HG03066 (cell line): ENCODE measurements at regions not wholly inside any gene's neighbourhood (a gene's known extent, or its start where the extent isn't known, plus 50 kb on each side); places are given as distances from the start of the nearest gene placed in this dataset.
"Not testable (repeated sequence)": the region's sequence is repeated elsewhere in the genome, so short reads cannot be mapped to it uniquely, and the experiment has no call there.

Source experiments
- ATAC-seq: cut with Tn5 transposase; IDR thresholded peaks from one replicate; pipeline ENCODE4 v1.9.1; 2021; ENCODE audit warnings: low read depth; ENCODE audit not compliant: unreplicated experiment

DNA sequence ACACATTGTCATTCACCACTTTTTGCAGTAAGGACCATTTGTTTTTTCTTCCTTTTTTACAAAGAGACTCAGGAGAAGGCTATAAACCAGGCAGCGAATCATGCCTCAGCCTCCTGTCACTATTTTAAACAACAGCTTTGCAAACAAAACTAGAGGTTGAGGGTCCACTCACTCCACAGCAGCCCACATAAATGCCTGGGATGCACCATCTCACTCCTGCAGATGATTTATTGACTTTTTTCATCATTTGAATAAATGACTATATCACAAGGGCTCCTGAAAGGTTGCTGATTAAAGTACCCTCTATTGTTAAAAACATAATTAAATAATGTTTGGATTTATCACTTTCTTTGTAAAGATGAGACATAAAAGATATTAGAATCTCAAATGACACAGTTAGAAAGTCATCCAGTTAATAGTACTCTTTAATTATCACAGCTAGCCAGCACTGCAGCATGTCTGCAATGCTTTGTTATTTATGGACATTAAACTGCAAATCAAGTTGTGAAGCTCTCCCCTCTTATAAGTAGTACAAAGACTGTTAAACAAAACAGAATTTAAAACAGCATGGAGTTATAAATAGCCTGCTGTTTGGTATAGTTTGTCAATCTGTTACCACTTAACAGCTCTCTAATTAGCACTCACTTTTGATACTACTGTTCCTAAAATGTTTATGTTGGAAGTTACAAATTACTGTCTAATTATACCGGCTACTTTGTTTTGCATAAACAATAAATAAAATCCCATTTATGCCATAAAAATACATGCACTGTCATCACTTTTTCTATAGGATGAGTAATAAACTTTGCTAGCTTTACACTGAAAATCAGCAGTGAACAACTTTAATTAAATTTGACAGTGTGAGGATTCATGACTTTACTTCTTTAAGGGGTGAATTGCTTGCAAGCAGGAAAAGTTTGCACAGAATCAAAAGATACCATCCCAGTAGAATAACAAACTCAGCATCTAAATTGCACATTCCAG, 853.2 kb downstream of the UQCRFS1 start:
- ATAC-seq, result no peak

DNA sequence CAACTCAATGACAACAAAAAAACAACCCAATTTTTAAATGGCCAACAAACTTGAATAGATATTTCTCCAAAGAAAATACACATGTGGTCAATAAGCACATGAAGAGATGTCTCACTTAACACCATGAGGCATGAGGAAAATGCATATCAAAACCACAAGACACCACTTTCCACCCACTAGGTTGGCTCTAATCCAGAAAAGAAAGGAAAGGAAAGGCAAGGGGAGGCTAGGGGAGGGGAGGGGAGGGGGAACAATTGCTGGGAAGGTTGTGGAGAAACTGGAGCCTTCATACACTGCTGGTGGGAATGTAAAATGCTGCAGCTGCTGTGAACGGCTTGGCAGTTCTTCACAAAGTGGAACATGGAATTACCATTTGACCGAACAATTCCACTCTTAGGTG, 854.3 kb downstream of the UQCRFS1 start:
- no peak for ATAC-seq

DNA sequence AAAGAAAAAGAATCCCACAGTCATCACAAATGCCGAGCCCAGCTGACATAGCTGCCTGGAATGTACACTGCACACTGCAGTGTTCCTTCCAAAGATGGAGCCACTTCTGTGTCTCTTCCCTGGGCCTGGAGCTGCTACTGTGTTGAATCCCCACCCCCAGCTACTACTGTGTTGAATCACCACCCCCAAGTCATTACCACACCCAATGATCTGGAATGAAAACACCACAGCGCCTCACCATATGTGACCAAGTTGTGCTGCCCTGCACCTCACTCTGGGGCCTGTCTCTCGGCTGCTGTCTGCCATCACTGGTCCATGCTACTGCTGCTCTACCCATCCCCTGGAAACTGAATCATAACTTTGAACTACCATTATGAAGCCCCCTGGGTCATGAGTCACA, 861.2 kb downstream of the UQCRFS1 start:
- ATAC-seq, result no peak

DNA sequence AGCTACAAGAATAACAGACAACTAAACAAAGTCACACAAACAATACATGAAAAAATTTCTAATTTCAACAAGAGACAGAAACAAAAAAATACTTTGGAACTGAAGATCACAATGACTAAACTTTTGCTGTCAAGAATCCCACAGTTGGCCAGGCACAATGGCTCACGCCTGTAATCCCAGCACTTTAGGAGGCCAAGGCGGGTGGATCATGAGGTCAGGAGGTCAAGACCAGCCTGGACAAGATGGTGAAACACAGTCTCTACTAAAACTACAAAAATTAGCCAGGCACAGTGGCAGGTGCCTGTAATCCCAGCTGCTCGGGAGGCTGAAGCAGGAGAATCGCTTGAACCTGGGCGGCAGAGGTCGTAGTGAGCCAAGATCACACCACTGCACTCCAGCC, 861.6 kb downstream of the UQCRFS1 start:
- not testable (repeated sequence) for ATAC-seq

DNA sequence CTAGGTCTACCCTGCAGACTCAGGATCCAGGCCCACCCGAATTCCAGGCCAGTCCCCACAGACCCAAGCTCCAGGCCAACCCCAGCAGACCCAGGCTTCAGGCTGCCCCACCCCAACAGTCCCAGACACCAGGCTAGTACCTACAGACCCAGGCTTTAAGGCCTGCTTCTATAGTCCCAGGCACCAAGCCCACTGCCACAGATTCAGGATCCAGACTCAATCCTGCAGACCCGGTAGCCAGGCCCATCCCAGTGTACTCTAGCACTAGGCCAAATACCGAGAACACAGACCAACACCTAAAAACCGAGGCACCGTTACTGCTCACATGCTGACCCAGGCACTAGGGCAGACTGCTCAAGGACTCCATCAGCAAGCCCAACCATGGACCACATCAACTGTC, 862.3 kb downstream of the UQCRFS1 start:
- no peak for ATAC-seq

DNA sequence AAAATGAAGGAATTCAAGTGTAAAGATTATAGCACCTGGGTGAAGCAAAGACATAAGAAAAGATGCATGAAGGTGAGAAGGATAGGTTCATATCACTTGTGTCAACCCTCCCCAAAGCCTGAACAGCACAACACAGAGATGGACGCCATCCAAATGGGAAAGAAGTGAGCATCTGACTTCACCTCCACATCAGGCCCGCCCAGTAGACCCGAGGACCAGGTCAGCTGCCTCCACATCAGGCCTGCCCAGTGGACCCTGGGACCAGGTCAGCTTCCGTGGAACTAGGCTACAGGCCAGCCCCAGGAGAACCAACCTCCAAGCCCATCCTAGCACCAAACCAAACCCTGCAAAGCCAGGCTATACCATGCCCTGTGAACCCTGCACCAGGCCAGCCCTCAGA, 862.9 kb downstream of the UQCRFS1 start:
- ATAC-seq, result no peak

DNA sequence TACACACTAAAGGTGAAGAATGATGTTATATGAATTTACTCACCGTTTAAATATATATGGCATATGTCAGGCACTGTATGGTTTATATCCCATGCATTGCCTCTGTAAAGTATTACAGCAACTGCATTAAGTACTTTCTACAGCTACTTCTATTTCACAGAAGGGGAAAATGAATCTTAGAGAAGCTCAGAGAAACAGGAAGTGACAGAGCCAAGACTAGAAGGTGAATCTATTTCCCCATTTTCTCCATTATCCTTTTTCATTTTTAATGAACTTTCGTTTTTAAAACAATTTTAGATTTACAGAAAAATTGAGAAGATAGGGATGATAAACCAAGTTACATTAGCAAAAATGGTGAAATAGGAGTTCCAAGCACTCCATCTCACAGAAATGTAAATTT, 863.3 kb downstream of the UQCRFS1 start:
- ATAC-seq, result no peak

DNA sequence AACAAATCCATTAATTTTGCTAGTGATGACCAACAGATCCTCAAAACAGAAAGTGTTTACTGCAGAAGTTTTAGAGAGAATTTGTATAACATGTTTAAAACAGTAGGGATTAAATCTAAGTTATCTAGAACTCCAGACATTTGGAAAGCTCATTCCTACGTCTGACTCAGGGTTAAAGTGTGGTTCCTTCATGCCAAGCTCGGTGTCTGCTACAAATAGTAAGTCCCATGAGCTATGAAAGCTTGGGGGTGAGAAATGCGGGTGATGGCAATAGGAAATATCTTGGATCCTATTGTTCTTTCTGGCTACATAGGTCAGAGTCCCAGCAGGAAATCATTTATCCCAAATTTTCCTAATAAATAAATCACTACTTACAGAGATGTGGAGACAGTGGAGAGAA, 867.1 kb downstream of the UQCRFS1 start:
- no peak for ATAC-seq

DNA sequence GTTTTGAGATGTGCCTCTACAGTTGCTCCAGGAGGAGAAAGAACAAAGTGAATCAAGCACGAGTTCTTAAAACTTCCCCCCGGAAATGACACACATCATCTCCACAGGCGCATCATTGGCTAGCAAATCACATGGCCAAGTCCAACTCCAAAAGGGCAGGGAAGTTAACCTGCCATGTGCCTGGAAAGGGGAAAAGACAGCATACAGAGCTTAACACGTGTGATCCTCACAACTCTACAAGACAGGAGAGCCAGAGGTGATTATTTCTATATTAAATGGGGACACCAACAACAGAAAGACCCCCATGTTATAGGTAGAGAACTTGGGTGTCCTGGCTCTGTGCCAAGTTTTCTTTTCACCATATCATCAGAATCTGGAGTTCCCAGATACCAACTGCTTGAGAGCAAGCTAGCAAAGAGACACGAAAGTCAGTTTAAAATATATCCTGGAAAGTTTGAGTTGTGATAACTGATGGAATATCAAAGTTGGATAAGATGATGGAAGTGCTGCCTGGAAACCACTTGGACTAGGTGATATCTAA, 871.1 kb downstream of the UQCRFS1 start:
- ATAC-seq, result no peak

DNA sequence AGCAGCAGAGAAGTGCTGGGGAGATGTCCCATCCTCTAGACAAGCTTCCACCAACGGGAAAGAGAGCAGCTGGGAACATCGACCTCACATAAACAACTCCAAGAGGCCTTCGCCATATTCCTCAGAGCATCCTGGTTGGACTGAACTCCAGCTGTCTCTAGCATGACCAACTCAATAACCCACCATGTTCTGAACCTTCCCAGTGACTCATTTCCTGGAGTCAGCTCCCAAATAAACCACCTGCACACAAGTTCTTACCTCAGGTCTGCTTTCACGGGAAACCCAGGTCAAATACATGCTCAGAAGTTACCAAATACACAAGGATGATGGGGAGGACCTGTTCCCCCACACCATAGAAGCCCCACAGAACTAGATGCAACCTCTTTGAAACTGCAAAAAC, 878.5 kb downstream of the UQCRFS1 start:
- ATAC-seq, result no peak

DNA sequence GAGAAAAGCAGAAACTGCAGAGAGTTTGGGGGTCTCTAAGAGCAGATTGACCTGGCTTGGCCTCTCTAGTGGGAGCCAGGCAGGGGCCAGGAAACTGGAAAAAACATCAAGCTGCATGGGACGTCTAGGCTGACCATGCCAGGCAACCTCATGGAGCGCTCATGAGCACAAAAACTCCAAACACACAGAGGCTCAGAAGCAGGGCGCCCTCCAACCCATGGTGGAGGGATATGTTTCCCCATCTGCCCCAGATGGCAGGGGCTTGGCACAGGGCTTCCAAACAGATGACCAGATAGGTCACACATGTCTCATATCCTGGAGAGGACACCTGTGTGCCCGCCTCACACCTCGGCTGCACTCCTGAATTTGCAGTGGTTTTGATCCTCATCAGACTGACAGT, 879.0 kb downstream of the UQCRFS1 start:
- ATAC-seq, result no peak

DNA sequence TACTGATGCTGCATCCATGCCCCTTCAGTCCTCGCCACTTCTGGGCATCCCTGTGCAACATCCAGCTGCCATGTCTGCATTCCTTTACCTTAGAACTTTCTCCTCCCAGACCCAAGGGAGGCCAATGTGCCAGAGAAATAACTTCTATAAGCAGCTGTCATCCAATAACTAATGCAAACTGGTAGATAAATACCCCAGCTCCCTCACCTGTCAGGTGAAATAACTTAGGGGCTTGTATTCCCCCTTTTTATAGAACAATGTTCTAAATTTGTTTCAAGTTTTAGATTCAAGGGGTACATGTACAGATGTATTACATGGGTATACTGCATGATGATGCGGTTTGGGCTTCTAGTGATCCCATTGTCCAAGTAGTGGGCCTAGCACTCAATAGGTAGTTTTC, 880.1 kb downstream of the UQCRFS1 start:
- no peak for ATAC-seq

DNA sequence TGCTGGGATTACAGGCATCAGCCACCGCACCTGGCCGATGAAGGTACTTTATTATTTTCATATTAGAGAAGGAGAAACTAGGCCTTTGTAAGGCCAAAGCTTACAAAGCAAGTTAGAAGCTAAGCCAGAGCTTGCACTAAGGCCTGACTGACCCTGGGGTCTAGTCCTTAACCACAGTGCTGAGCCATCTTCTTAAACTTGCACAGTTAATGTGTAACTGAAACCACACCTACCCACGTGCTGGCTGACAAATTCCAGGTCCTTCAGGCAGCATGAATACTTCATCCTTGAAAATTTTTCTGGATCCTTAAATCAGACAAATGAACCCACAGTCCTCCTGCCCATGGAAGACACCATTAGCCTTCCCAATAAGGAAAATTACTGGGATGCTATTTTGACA, 880.6 kb downstream of the UQCRFS1 start:
- no peak for ATAC-seq

DNA sequence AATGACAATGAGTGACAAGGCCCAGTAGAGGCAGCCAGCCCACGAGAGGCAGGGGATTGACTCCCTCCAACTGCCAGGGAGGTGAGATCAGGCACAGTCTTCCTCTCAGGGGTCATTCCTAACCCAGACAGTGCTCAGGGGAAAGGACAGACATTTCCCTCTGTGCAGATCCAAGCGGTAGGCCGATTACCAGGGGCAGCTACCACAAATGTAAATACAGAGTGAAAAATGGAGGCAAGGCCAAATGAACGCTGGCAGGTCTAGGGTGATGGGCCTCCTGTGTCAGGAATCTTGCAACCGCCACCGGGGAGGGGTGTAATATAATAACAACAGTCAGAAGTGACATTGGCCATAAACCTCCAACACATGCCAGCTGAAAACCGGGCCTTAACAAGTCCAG, 881.4 kb downstream of the UQCRFS1 start:
- no peak for ATAC-seq

DNA sequence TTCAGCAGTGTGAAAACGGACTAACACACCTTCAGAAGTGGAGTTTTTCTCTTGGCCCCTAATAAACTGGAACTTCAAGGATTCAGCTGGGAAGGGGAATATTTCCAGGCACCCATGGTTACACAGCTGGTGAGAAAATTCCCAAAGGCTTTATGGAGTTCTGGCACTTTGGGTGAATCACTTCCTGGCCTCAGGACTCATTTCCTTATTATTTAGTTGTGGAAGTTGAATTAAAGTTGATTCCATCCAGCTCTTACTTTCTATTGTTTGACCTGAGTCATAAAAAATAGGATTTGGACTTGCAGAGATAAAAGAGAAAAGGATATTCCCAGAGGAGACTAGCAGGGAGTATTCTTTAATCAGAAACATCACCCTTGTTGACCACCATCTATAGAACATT, 882.1 kb downstream of the UQCRFS1 start:
- no peak for ATAC-seq

DNA sequence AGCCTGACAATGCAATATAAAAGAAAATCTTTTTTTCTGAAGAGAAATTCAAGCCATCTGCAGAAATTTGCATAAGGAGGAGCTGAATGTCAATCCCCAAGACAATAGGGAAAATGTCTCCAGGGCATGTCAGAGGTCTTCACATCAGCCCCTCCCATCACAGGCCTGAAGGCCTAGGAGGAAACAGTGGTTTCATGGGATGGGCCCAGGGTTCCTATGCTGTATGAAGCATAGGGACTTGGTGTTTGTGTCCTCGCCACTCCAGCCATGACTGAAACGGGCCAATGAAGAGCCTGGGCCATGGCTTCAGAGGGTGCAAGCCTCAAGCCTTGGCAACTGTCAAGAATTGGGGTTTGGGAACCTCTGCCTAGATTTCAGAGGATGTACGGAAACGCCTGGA, 883.5 kb downstream of the UQCRFS1 start:
- no peak for ATAC-seq

DNA sequence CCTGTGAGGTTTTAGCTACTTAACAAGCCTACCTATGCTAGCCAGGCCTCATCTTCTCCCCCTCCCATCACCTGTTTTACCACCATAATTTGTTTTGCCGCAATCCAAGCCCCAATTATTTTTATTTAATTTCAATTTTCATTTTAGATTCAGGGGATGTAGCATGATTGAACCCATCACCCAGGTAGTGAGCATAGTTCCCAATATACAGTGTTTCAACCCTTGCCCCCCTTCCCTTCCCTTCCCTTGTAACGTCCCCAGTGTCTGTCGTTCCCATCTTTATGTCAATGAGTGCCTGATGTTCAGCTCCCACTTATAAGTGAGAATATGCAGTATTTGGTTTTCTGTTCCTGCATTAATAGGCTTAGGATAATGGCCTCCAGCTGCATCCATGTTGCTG, 885.0 kb downstream of the UQCRFS1 start:
- no peak for ATAC-seq

DNA sequence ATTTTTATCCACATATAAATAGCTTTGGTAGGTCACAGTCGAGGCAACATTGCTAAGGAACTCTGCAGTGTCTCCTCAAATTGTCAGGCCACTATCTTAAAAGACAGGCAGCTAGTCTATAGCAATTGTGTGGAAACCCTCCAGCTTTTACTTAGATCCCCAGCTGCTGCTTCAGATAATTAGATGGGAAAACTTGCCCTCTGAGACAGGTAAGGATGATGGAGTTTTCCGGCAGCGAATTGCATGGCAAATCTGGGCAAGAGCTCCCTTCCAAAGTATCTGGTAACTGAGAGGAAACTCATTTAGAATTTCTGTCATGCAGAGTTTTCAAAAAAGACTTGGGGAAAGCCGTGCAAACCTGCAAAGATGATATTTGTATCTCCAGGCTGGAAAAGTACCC, 886.2 kb downstream of the UQCRFS1 start:
- ATAC-seq, result no peak

DNA sequence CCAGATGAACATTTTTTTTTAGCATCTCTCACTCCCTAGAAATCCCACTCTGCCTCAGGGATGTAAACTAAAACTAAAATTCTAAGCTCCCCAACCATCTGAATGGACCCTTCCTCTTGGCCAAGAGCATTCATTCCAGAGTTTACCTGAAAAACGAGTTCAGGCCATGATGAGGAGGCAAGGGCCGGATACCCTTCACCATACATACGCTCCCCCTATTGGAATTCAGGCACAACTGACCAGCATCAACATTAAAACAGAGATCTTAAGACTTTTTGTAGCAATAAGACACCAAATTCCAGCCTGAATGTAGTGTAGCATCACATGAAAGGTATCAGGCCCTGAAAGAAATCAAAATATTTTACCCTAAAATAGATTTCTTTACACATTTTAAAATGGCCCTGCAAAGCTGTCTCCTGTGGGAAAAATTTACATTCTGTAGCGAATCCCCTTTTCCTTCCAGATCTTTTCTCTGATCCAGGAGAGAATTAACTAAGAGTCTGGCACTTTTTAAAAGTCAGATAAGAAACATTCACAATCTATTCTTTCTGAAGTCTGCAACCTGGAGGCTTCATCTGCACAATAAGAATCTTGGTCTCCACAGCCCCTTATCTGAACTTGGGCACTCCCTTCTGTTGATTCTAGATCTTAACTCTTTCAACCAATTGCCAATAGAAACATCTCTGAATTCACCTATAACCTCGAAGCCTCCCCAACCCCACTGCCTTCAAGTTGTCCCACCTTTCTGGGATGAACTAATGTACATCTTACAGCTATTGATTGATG, 888.5 kb downstream of the UQCRFS1 start:
- ATAC-seq, result no peak

DNA sequence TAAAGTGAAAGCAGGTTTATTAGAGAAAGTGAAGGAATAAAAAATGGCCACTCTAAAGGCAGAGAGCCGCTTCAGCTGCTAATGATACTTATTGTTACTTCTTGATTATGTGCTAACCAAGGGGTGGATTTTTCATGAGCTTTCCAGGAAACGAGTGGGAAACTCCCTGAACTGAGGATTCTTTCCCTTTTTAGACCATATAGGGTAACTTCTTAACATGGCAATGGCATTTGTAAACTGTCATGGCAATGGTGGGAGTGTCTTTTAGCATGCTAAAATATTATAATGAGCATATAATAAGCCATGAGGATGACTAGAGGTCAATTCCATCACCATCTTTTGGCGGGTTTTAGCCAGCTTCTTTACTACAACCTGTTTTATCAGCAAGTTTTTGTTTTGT, 890.0 kb downstream of the UQCRFS1 start:
- ATAC-seq, result no peak

DNA sequence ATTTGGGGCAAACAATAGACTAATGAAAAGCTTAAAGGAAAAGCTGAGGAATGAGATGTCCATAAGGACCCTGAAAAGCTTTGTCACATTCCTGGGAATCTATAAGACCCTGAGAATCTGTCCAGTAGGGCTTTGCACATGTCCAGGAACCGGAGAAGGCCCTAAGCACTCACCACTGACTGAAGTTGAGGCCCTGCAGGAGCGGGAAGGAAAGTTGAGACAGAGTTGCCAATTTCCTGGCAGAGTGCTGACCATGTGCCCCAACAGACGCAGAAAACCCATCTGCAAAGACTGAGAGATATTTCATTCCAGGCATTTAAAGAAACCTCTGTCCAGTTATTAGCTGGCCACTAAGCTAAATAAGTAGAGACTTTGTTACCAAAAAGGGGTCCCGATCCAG, 890.5 kb downstream of the UQCRFS1 start:
- no peak for ATAC-seq
